ENCODE measurements at regions not wholly inside any gene's neighbourhood (a gene's known extent, or its start where the extent isn't known, plus 50 kb on each side); places are given as distances from the start of the nearest gene placed in this dataset.

DNA sequence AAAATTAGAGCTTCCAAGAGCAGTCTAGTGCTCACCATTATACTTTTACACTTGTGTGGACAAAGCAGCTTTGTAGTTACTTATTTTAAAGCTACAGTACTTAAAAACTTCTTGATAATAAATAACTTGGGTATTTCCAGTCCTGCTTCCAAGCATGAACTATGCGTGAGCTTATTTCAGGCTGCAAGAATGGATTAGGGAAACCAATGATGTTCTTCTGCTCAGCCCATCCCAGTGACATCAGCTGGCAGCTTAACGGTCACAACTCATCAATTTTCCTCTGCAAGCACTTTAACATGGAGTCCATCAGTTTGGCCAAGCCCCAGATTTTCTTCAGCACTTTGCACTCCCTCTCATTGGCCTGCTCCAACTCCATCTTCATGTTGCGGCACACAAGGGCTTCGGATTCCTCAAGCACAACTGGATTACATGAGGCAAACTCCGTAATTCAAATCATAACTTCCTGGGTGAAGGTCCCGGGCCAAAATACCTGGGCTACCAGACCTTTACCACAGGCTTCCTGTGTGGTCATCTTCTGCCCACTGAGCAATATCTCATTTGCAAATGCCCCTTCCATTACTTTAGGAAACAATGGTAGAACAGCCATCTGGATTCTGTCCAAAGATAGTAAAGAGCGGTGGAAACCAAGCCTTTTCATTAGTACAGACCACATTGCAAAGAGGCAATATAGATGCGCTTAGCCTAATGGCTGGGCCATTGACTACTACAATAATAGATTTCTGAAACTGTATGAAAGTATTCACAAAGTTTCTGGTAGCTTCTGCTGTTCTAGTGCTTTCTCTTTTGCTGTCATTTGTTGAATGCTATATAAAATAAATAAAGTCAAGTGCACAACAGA is 87.5 kb upstream of the DAZL start (continued):
- TF ChIP-seq, protein P1, sequence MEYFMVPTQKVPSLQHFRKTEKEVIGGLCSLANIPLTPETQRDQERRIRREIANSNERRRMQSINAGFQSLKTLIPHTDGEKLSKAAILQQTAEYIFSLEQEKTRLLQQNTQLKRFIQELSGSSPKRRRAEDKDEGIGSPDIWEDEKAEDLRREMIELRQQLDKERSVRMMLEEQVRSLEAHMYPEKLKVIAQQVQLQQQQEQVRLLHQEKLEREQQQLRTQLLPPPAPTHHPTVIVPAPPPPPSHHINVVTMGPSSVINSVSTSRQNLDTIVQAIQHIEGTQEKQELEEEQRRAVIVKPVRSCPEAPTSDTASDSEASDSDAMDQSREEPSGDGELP (CRISPR knock-in tag; IDR thresholded peaks at IDR 0.05; ENCODE audit: borderline replicate concordance): no peak
- TF ChIP-seq, protein P2, sequence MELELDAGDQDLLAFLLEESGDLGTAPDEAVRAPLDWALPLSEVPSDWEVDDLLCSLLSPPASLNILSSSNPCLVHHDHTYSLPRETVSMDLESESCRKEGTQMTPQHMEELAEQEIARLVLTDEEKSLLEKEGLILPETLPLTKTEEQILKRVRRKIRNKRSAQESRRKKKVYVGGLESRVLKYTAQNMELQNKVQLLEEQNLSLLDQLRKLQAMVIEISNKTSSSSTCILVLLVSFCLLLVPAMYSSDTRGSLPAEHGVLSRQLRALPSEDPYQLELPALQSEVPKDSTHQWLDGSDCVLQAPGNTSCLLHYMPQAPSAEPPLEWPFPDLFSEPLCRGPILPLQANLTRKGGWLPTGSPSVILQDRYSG (tag; conservative IDR thresholded peaks at IDR 0.05; ENCODE audit: low read depth): no peak
- TF ChIP-seq ZNF431 (CRISPR knock-in tag; IDR thresholded peaks at IDR 0.05) (no peak), HNRNPL (IDR thresholded peaks at IDR 0.05; ENCODE audit: low read depth, low read length) (no peak), PHF21A (IDR thresholded peaks at IDR 0.05; ENCODE audit: borderline replicate concordance, low read depth) (no peak), STAG1 (CRISPR knock-in tag; IDR thresholded peaks at IDR 0.05; ENCODE audit: borderline replicate concordance) (no peak)
- TF ChIP-seq, protein P3, sequence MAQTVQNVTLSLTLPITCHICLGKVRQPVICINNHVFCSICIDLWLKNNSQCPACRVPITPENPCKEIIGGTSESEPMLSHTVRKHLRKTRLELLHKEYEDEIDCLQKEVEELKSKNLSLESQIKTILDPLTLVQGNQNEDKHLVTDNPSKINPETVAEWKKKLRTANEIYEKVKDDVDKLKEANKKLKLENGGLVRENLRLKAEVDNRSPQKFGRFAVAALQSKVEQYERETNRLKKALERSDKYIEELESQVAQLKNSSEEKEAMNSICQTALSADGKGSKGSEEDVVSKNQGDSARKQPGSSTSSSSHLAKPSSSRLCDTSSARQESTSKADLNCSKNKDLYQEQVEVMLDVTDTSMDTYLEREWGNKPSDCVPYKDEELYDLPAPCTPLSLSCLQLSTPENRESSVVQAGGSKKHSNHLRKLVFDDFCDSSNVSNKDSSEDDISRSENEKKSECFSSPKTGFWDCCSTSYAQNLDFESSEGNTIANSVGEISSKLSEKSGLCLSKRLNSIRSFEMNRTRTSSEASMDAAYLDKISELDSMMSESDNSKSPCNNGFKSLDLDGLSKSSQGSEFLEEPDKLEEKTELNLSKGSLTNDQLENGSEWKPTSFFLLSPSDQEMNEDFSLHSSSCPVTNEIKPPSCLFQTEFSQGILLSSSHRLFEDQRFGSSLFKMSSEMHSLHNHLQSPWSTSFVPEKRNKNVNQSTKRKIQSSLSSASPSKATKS (CRISPR knock-in tag; IDR thresholded peaks at IDR 0.05): no peak

Data from K562 (cell line).